ENCODE measurements at regions not wholly inside any gene's neighbourhood (a gene's known extent, or its start where the extent isn't known, plus 50 kb on each side); places are given as distances from the start of the nearest gene placed in this dataset.

- ATAC-seq (no peak), DNase-seq (ENCODE audit: low spot score) (no peak)
- Mint-ChIP-seq H3K27me3 (ENCODE audit: low read depth) (no peaks in the 10 kb centered on the region; the same call in none of the 2 replicates), H3K4me1 (no peaks in the 10 kb centered on the region), H3K36me3 (peaks cover 31% of the 10 kb centered on the region), H3K4me3 (no peak overlapping the region), H3K27ac (no peak overlapping the region), H3K9me3 (peaks cover 45% of the 10 kb centered on the region)
- ChIA-PET POLR2A (no interaction called here), CTCF (no interaction called here)
- TF ChIP-seq NR3C1 (CRISPR knock-in tag; conservative IDR thresholded peaks at IDR 0.05; ENCODE audit: low read depth) (no peak), ATF6 (CRISPR knock-in tag; IDR thresholded peaks at IDR 0.05) (no peak), E2F1 (CRISPR knock-in tag; IDR thresholded peaks at IDR 0.05) (no peak), SP1 (CRISPR knock-in tag; conservative IDR thresholded peaks at IDR 0.05) (no peak), GABPB1 (CRISPR knock-in tag; IDR thresholded peaks at IDR 0.05) (no peak), MAX (CRISPR knock-in tag; IDR thresholded peaks at IDR 0.05) (no peak), SOX15 (CRISPR knock-in tag; IDR thresholded peaks at IDR 0.05) (no peak), NFATC4 (CRISPR knock-in tag; IDR thresholded peaks at IDR 0.05) (no peak), E2F5 (CRISPR knock-in tag; IDR thresholded peaks at IDR 0.05) (no peak)
These were observed 209.7 kb downstream of the HDGFL1 start for GRCh38 chr6:22779062-22779461.

GRCh38 chr6:22783931-22784330, 214.6 kb downstream of the HDGFL1 start:
- Mint-ChIP-seq H3K27me3 (ENCODE audit: low read depth) (no peaks in the 10 kb centered on the region), H3K4me3 (no peak overlapping the region), H3K36me3 (peaks cover 15% of the 10 kb centered on the region), H3K27ac (no peak overlapping the region), H3K4me1 (peaks cover 16% of the 10 kb centered on the region), H3K9me3 (peaks cover 19% of the 10 kb centered on the region)
- ChIA-PET POLR2A (no interaction called here), CTCF (no interaction called here)
- ATAC-seq (no peak), DNase-seq (ENCODE audit: low spot score) (no peak)
- no peak for TF ChIP-seq USF2 (CRISPR knock-in tag; IDR thresholded peaks at IDR 0.05)
- TF ChIP-seq ZNF532 (CRISPR knock-in tag; IDR thresholded peaks at IDR 0.05; ENCODE audit: borderline replicate concordance), result no peak
- TF ChIP-seq USF1 (CRISPR knock-in tag; IDR thresholded peaks at IDR 0.05), result no peak
- no peak for TF ChIP-seq ZNF317 (CRISPR knock-in tag; IDR thresholded peaks at IDR 0.05; ENCODE audit: borderline replicate concordance, low read depth)
- TF ChIP-seq E2F5 (CRISPR knock-in tag; IDR thresholded peaks at IDR 0.05), result no peak
- no peak for TF ChIP-seq ZNF416 (CRISPR knock-in tag; IDR thresholded peaks at IDR 0.05)
- no peak for TF ChIP-seq ESRRA (CRISPR knock-in tag; IDR thresholded peaks at IDR 0.05; ENCODE audit: borderline replicate concordance)
- no peak for TF ChIP-seq RELA (CRISPR knock-in tag; IDR thresholded peaks at IDR 0.05; ENCODE audit: borderline replicate concordance)
- TF ChIP-seq NR3C1 (CRISPR knock-in tag; conservative IDR thresholded peaks at IDR 0.05; ENCODE audit: low read depth), result no peak
- TF ChIP-seq CBFB (CRISPR knock-in tag; IDR thresholded peaks at IDR 0.05; ENCODE audit: low read depth), result no peak
- TF ChIP-seq HMGA2 (CRISPR knock-in tag; IDR thresholded peaks at IDR 0.05), result no peak
- TF ChIP-seq TEAD4 (CRISPR knock-in tag; IDR thresholded peaks at IDR 0.05), result no peak
- no peak for TF ChIP-seq TP53 (CRISPR knock-in tag; IDR thresholded peaks at IDR 0.05)
- no peak for TF ChIP-seq MAX (CRISPR knock-in tag; IDR thresholded peaks at IDR 0.05)
- no peak for TF ChIP-seq ATF6 (CRISPR knock-in tag; IDR thresholded peaks at IDR 0.05)
